GM12878 (cell line): ENCODE measurements at regions not wholly inside any gene's neighbourhood (a gene's known extent, or its start where the extent isn't known, plus 50 kb on each side); places are given as distances from the start of the nearest gene placed in this dataset.

ENCODE experiments used
- ATAC-seq: fragments of 200-7000 bp; cut with Tn5 transposase; 3 replicates; pipeline ENCODE4 v1.9.1; 2020; ENCODE audit warnings: mild to moderate bottlenecking, moderate library complexity
- BruUV-seq: library from RNA; stranded (reverse); fragments of 400-500 nt; replicated peaks from 2 replicates; lab custom pipeline; 2021; lab: Mats Ljungman, UMichigan
- CTCF ChIA-PET: fragments of 300-600 bp; sonication (Branson Sonifier 250); formaldehyde crosslinking; extraction: SDS; loops from one replicate; lab custom pipeline; 2021; ENCODE audit warnings: inconsistent platforms; lab: Yijun Ruan, JAX
- POLR2A ChIA-PET: fragments of 350-600 bp; formaldehyde crosslinking; extraction: SDS; loops from one replicate; lab custom pipeline; 2021; ENCODE audit warnings: inconsistent platforms; lab: Charles Lee
- RAD21 ChIA-PET: fragments of 300-600 bp; sonication (Branson Sonifier 250); formaldehyde crosslinking; loops from one replicate; lab custom pipeline; 2023; ENCODE audit warnings: antibody characterized with exemption; ENCODE audit not compliant: unreplicated experiment; lab: Charles Lee
- SMC1A ChIA-PET: fragments of 300-600 bp; sonication (Branson Sonifier 250); formaldehyde crosslinking; loops from one replicate; lab custom pipeline; 2023; ENCODE audit not compliant: unreplicated experiment, uncharacterized antibody; lab: Charles Lee
- DNase-seq: peaks from one replicate; pipeline ENCODE4 v3.0.0-alpha.2; 2011; ENCODE audit warnings: low read depth, low spot score
- FAIRE-seq: peaks from 3 replicates; lab custom pipeline; 2011; peaks lifted over from hg19 to GRCh38; lab: Jason Lieb, UNC
- H2AFZ ChIP-seq: 2 replicates; pipeline ENCODE4 v1.6.0; 2011; ENCODE audit warnings: low read depth, low read length, control low read depth; ENCODE audit not compliant: control insufficient read depth
- H3K27ac ChIP-seq: 2 replicates; pipeline ENCODE4 v1.5.1; 2011; ENCODE audit warnings: control low read depth; ENCODE audit not compliant: control insufficient read depth, insufficient read depth
- H3K27me3 ChIP-seq, 2 experiments: replicated peaks in 1 of 2; 2 replicates each; pipeline versions ENCODE4 v1.6.0 to v1.6.1; 2011; ENCODE audit warnings: low read length in 1 of 2; ENCODE audit not compliant: control insufficient read depth in 2 of 2, insufficient read depth in 2 of 2
- H3K36me3 ChIP-seq, 2 experiments: 2 replicates each; pipeline ENCODE4 v1.5.1; 2011; ENCODE audit warnings: low read length in 1 of 2; ENCODE audit not compliant: control insufficient read depth in 2 of 2, insufficient read depth in 2 of 2
- H3K4me1 ChIP-seq: 2 replicates; pipeline ENCODE4 v1.6.1; 2011; ENCODE audit warnings: mild to moderate bottlenecking, low read length, moderate library complexity, mixed read lengths; ENCODE audit not compliant: control insufficient read depth, insufficient read depth
- H3K4me2 ChIP-seq: 2 replicates; pipeline ENCODE4 v1.6.0; 2011; ENCODE audit warnings: control low read depth; ENCODE audit not compliant: control insufficient read depth, insufficient read depth
- H3K4me3 ChIP-seq: fragments of 200-600 bp; sonication (generic); 2 replicates; pipeline ENCODE4 v1.5.1; 2016
- H3K79me2 ChIP-seq: 2 replicates; pipeline ENCODE4 v1.6.0; 2011; ENCODE audit warnings: low read length; ENCODE audit not compliant: control insufficient read depth, insufficient read depth
- H3K9ac ChIP-seq: 2 replicates; pipeline ENCODE4 v1.8.0; 2011; ENCODE audit warnings: low read length, control low read depth, mixed read lengths; ENCODE audit not compliant: control insufficient read depth, insufficient read depth
- H3K9me3 ChIP-seq: replicated peaks from 3 replicates; pipeline ENCODE4 v1.5.1; 2011; ENCODE audit warnings: mild to moderate bottlenecking, low read length; ENCODE audit not compliant: control insufficient read depth, insufficient read depth
- H4K20me1 ChIP-seq: 2 replicates; pipeline ENCODE4 v1.6.0; 2011; ENCODE audit not compliant: control insufficient read depth, insufficient read depth
- ATF7 ChIP-seq: fragments of 450-650 bp; IDR thresholded peaks from 2 replicates; pipeline ENCODE4 v1.6.1; 2016; ENCODE audit warnings: low read depth, mild to moderate bottlenecking
- CBX5 ChIP-seq: sonication (generic); IDR thresholded peaks from 2 replicates; pipeline ENCODE4 v1.6.1; 2016; ENCODE audit warnings: low read depth, moderate library complexity, mild to moderate bottlenecking, inconsistent platforms
- MTA3 ChIP-seq: IDR thresholded peaks from 2 replicates; pipeline ENCODE4 v1.6.1; 2012; ENCODE audit warnings: low read length, inconsistent platforms, borderline replicate concordance
- NR2C1 ChIP-seq: fragments of 450-650 bp; IDR thresholded peaks from 2 replicates; pipeline ENCODE4 v1.6.1; 2017; ENCODE audit warnings: antibody characterized with exemption, mild to moderate bottlenecking, moderate library complexity
- NRF1 ChIP-seq: conservative IDR thresholded peaks from 2 replicates; pipeline ENCODE4 v1.6.1; 2011; ENCODE audit warnings: mild to moderate bottlenecking, low read depth, low read length, improper control_type of control experiment
- RAD21 ChIP-seq: IDR thresholded peaks from 2 replicates; pipeline ENCODE4 v1.6.1; 2011; ENCODE audit warnings: mild to moderate bottlenecking, low read depth, low read length, moderate library complexity; ENCODE audit not compliant: insufficient read depth
- RUNX3 ChIP-seq: IDR thresholded peaks from 2 replicates; pipeline ENCODE4 v1.6.1; 2012; ENCODE audit warnings: low read length, inconsistent platforms
- SREBF2 ChIP-seq: IDR thresholded peaks from 2 replicates; pipeline ENCODE4 v1.6.1; 2012; ENCODE audit warnings: mild to moderate bottlenecking, low read length
- TCF3 ChIP-seq: IDR thresholded peaks from 2 replicates; pipeline ENCODE4 v1.6.1; 2012; ENCODE audit warnings: low read depth, mild to moderate bottlenecking, low read length, borderline replicate concordance; ENCODE audit not compliant: insufficient read depth
- WGBS: methylation state at CpG from one replicate; pipeline ENCODE4 v1.1.6; 2016; ENCODE audit warnings: low lambda C conversion rate; ENCODE audit not compliant: insufficient replicate concordance, insufficient coverage; ENCODE audit errors: missing lambda C conversion rate; 5-methylcytosine and 5-hydroxymethylcytosine counted together
- in situ Hi-C: fragments of 300-500 bp; cut with MboI; formaldehyde crosslinking; loops from 9 replicates; pipeline ENCODE4 v1.14.3; 2018; ENCODE audit warnings: mixed read lengths
- intact Hi-C: fragments of 100-400 bp; cut with micrococcal nuclease; formaldehyde crosslinking; loops from one replicate; pipeline ENCODE4 v1.14.2; 2022; ENCODE audit not compliant: unreplicated experiment
- TF ChIP-seq, protein P1 (sequence below): IDR thresholded peaks from 2 replicates; pipeline ENCODE4 v1.6.1; 2012; ENCODE audit warnings: low read length, inconsistent platforms
- TF ChIP-seq, protein P2 (sequence below), 3 experiments: IDR thresholded peaks in 2 of 3; conservative IDR thresholded peaks in 1 of 3; 2 replicates each; pipeline ENCODE4 v1.5.1; 2011; ENCODE audit warnings: low read depth in 3 of 3, low read length in 3 of 3, mild to moderate bottlenecking in 3 of 3, control low read depth in 2 of 3, moderate library complexity in 2 of 3, inconsistent platforms in 1 of 3, mixed read lengths in 1 of 3; ENCODE audit not compliant: control insufficient read depth in 2 of 3, insufficient read depth in 1 of 3; ENCODE audit errors: extremely low read depth in 1 of 3

DNA sequence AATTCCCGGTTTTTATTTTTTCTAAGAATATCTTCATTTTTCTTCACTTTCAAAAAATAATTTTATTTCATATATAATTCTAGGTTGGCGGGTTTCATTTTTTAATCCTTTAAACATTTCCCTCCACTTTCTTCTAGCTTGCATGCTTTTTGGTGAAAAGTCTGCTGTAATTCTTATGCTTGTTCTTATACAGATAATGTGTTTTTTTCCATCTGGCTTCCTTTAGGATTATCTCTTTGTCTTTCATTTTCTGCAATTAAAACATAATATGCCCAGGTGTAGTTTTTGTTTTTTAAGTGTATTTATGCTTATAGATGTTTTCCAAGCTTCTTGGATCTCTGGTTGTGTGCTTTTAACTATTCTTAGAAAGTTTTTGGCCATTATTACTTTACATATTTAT is 341.3 kb upstream of the SEMA3C start:
- Histone ChIP-seq H3K27me3 (no peaks in the 10 kb centered on the region), H3K36me3 (no peaks in the 10 kb centered on the region), H3K9ac (no peak overlapping the region), H3K27ac (no peak overlapping the region), H3K4me3 (no peak overlapping the region), H3K9me3 (no peaks in the 10 kb centered on the region), H4K20me1 (no peaks in the 10 kb centered on the region), H3K79me2 (no peaks in the 10 kb centered on the region), H3K4me2 (no peak overlapping the region), H3K4me1 (no peaks in the 10 kb centered on the region), H2AFZ (no peak overlapping the region)
- in situ Hi-C loops: no loop called here
- ATAC-seq: no peak
- no TSS peak for BruUV-seq
- no peak for FAIRE-seq
- DNase-seq: no peak
- intact Hi-C loops: no loop called here
- SMC1A ChIA-PET: no interaction called here
- CTCF ChIA-PET: no interaction called here
- POLR2A ChIA-PET: no interaction called here
- TF ChIP-seq NR2C1: no peak
- no peak for TF ChIP-seq ATF7
- no peak for TF ChIP-seq RUNX3
- TF ChIP-seq, protein P1, sequence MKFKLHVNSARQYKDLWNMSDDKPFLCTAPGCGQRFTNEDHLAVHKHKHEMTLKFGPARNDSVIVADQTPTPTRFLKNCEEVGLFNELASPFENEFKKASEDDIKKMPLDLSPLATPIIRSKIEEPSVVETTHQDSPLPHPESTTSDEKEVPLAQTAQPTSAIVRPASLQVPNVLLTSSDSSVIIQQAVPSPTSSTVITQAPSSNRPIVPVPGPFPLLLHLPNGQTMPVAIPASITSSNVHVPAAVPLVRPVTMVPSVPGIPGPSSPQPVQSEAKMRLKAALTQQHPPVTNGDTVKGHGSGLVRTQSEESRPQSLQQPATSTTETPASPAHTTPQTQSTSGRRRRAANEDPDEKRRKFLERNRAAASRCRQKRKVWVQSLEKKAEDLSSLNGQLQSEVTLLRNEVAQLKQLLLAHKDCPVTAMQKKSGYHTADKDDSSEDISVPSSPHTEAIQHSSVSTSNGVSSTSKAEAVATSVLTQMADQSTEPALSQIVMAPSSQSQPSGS: no peak
- no peak for TF ChIP-seq TCF3
- TF ChIP-seq NRF1: no peak
- no peak for TF ChIP-seq MTA3
- WGBS: 58% methylated on average over 2 of the region's 2 CpGs
- RAD21 ChIA-PET: no interaction called here

DNA sequence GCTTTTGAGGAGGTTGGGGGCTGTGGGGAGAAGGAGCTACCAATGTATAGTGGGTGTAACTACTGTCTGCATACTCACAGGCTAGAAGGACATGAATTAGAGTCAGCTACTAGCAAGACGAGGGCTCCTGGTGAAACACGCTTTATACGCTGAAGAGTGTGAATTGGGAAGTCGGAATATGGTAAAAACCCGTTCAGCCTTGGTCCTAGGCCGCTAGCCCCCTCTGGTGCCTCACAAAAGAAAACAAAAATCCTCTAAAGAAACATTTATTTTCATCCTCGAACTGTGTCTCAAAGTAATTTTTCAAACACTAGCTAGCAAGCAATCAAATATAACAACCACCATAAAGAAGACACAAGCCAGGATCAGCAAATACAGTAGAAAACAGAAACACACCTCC is 338.1 kb upstream of the SEMA3C start:
- H3K9ac ChIP-seq: no peak overlapping the region
- peak; percentile 9; the same call in 1 of the 2 replicates for TF ChIP-seq RAD21
- TF ChIP-seq SREBF2: no peak
- TF ChIP-seq CBX5: no peak
- TF ChIP-seq, protein P2, sequence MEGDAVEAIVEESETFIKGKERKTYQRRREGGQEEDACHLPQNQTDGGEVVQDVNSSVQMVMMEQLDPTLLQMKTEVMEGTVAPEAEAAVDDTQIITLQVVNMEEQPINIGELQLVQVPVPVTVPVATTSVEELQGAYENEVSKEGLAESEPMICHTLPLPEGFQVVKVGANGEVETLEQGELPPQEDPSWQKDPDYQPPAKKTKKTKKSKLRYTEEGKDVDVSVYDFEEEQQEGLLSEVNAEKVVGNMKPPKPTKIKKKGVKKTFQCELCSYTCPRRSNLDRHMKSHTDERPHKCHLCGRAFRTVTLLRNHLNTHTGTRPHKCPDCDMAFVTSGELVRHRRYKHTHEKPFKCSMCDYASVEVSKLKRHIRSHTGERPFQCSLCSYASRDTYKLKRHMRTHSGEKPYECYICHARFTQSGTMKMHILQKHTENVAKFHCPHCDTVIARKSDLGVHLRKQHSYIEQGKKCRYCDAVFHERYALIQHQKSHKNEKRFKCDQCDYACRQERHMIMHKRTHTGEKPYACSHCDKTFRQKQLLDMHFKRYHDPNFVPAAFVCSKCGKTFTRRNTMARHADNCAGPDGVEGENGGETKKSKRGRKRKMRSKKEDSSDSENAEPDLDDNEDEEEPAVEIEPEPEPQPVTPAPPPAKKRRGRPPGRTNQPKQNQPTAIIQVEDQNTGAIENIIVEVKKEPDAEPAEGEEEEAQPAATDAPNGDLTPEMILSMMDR (IDR thresholded peaks at IDR 0.05 in 2 of 3, conservative IDR thresholded peaks at IDR 0.05 in 1 of 3; ENCODE audit: control insufficient read depth in 2 of 3, extremely low read depth in 1 of 3, insufficient read depth in 1 of 3, low read depth in 3 of 3, low read length in 3 of 3): peak in 1 of 3 experiments; percentile 19; a peak in 1 of 6 replicates
- H4K20me1 ChIP-seq: no peaks in the 10 kb centered on the region
- intact Hi-C loops (no loop called here), in situ Hi-C loops (no loop called here)
- no peak overlapping the region for H2AFZ ChIP-seq
- no peak overlapping the region for H3K27ac ChIP-seq
- no TSS peak for BruUV-seq
- H3K4me1 ChIP-seq: no peaks in the 10 kb centered on the region
- no peaks in the 10 kb centered on the region for H3K9me3 ChIP-seq
- H3K4me3 ChIP-seq: no peak overlapping the region
- no peaks in the 10 kb centered on the region for H3K79me2 ChIP-seq
- no peak overlapping the region for H3K4me2 ChIP-seq
- SMC1A ChIA-PET: no interaction called here
- no peak for FAIRE-seq
- CTCF ChIA-PET: interaction anchor here (0.6 kb wide), 1 partner anchor 98 kb away, joined by 3 read pairs; no protein-coding TSS in a partner anchor
- ATAC-seq: no peak
- H3K27me3 ChIP-seq: no peaks in the 10 kb centered on the region
- POLR2A ChIA-PET: no interaction called here
- DNase-seq: no peak
- RAD21 ChIA-PET: no interaction called here
- no peaks in the 10 kb centered on the region for H3K36me3 ChIP-seq
- 18% methylated on average over 7 of the region's 7 CpGs for WGBS
